HG03025 (cell line): ENCODE measurements at regions not wholly inside any gene's neighbourhood (a gene's known extent, or its start where the extent isn't known, plus 50 kb on each side); places are given as distances from the start of the nearest gene placed in this dataset.
"Not testable (repeated sequence)": the region's sequence is repeated elsewhere in the genome, so short reads cannot be mapped to it uniquely, and the experiment has no call there.

Experiments used
- ATAC-seq: cut with Tn5 transposase; IDR thresholded peaks from one replicate; pipeline ENCODE4 v1.9.1; 2021; ENCODE audit warnings: mild to moderate bottlenecking, moderate library complexity; ENCODE audit not compliant: unreplicated experiment, low FRiP score

GRCh38 chr13:33409673-33410510, 124.3 kb upstream of the STARD13 start:
- no peak for ATAC-seq

- no peak for ATAC-seq
Observed at GRCh38 chr13:33410619-33411018, 125.1 kb upstream of the STARD13 start.

GRCh38 chr13:33411312-33411711, 125.8 kb upstream of the STARD13 start:
- ATAC-seq, result no peak

- no peak for ATAC-seq
Observed at GRCh38 chr13:33415822-33416221, 130.3 kb upstream of the STARD13 start.

- not testable (repeated sequence) for ATAC-seq
Observed at GRCh38 chr13:33418224-33418953, 132.8 kb upstream of the STARD13 start.

GRCh38 chr13:33420117-33420516, 134.6 kb upstream of the STARD13 start:
- ATAC-seq, result not testable (repeated sequence)

GRCh38 chr13:33426131-33426530, 140.6 kb upstream of the STARD13 start:
- no peak for ATAC-seq

- no peak for ATAC-seq
Observed at GRCh38 chr13:33433316-33433715, 147.8 kb upstream of the STARD13 start.

- no peak for ATAC-seq
Observed at GRCh38 chr13:33434676-33435075, 149.1 kb upstream of the STARD13 start.

- ATAC-seq, result no peak
Observed at GRCh38 chr13:33435207-33435606, 149.7 kb upstream of the STARD13 start.

GRCh38 chr13:33438918-33439317, 153.4 kb upstream of the STARD13 start:
- no peak for ATAC-seq

- no peak for ATAC-seq
Observed at GRCh38 chr13:33441015-33441414, 155.5 kb upstream of the STARD13 start.

- ATAC-seq, result no peak
Observed at GRCh38 chr13:33445024-33445423, 159.5 kb upstream of the STARD13 start.

- ATAC-seq, result no peak
Observed at GRCh38 chr13:33445476-33445875, 159.9 kb upstream of the STARD13 start.

- no peak for ATAC-seq
Observed at GRCh38 chr13:33446821-33447725, 161.5 kb upstream of the STARD13 start.

- ATAC-seq, result no peak
Observed at GRCh38 chr13:33448889-33449288, 163.3 kb upstream of the STARD13 start.

- ATAC-seq, result no peak
Observed at GRCh38 chr13:33450956-33451709, 165.6 kb upstream of the STARD13 start.

- ATAC-seq, result no peak
Observed at GRCh38 chr13:33452873-33453517, 167.4 kb upstream of the STARD13 start.

- no peak for ATAC-seq
Observed at GRCh38 chr13:33453936-33454335, 168.4 kb upstream of the STARD13 start.
